HepG2 (cell line): ENCODE measurements at regions not wholly inside any gene's neighbourhood (a gene's known extent, or its start where the extent isn't known, plus 50 kb on each side); places are given as distances from the start of the nearest gene placed in this dataset.

Experiments used
- ATAC-seq: fragments of 200-7000 bp; cut with Tn5 transposase; 3 replicates; pipeline ENCODE4 v1.9.1; 2020; ENCODE audit warnings: mild to moderate bottlenecking, moderate library complexity
- BruUV-seq: library from RNA; stranded (reverse); fragments of 400-500 nt; replicated peaks from 2 replicates; lab custom pipeline; 2021; lab: Mats Ljungman, UMichigan
- CTCF ChIA-PET: fragments of 300-600 bp; formaldehyde crosslinking; extraction: SDS; loops from one replicate; lab custom pipeline; 2021; ENCODE audit warnings: low total read pairs, inconsistent platforms, low intra/inter-chr PET ratio; lab: Yijun Ruan, JAX
- POLR2A ChIA-PET: fragments of 350-600 bp; sonication (Branson Sonifier 250); formaldehyde crosslinking; loops from one replicate; lab custom pipeline; 2020; ENCODE audit warnings: antibody characterized with exemption, inconsistent platforms; lab: Yijun Ruan, JAX
- DNase-seq: peaks from one replicate; pipeline ENCODE4 v3.0.0-alpha.2; 2015; ENCODE audit warnings: low spot score
- FAIRE-seq: peaks from 3 replicates; lab custom pipeline; 2011; peaks lifted over from hg19 to GRCh38; lab: Jason Lieb, UNC
- H2AFZ ChIP-seq: one replicate; pipeline ENCODE4 v1.6.1; 2011; ENCODE audit warnings: low read length, inconsistent platforms
- H3K27ac ChIP-seq: fragments of 300-600 bp; 3 replicates; pipeline ENCODE4 v1.8.0; 2011; ENCODE audit warnings: mixed run types, mild to moderate bottlenecking, mixed read lengths, low read length, inconsistent platforms; ENCODE audit not compliant: insufficient read depth; ENCODE audit errors: extremely low read length
- H3K27me3 ChIP-seq, 2 experiments: fragments of 200-600 bp in 1 of 2; 2 replicates in 1 of 2; 3 replicates in 1 of 2; pipeline versions ENCODE4 v1.6.0 to v1.8.0; 2011; ENCODE audit warnings: low read length in 2 of 2, mild to moderate bottlenecking in 2 of 2, moderate library complexity in 2 of 2, inconsistent platforms in 1 of 2; ENCODE audit not compliant: insufficient read depth in 2 of 2, control insufficient read depth in 1 of 2
- H3K36me3 ChIP-seq, 2 experiments: fragments of 200-600 bp in 1 of 2; replicated peaks in 1 of 2; 2 replicates in 1 of 2; 3 replicates in 1 of 2; pipeline versions ENCODE4 v1.5.1 to v1.8.0; 2011; ENCODE audit warnings: low read length in 2 of 2, inconsistent platforms in 1 of 2; ENCODE audit not compliant: insufficient read depth in 2 of 2, control insufficient read depth in 1 of 2
- H3K4me1 ChIP-seq: 2 replicates; pipeline ENCODE4 v1.5.1; 2012; ENCODE audit warnings: low read length, inconsistent platforms; ENCODE audit not compliant: insufficient read depth
- H3K4me2 ChIP-seq: 2 replicates; pipeline ENCODE4 v1.6.0; 2011; ENCODE audit warnings: low read depth, low read length, inconsistent platforms
- H3K4me3 ChIP-seq, 3 experiments: fragments of 200-600 bp in 1 of 3; sonication (generic), shearing (Covaris generic) in 1 of 3; replicated peaks in 1 of 3; 2 replicates each; pipeline ENCODE4 v1.5.1; 2011 to 2016; ENCODE audit warnings: low read length in 3 of 3, inconsistent platforms in 2 of 3, low read depth in 2 of 3, mild to moderate bottlenecking in 2 of 3, control low read depth in 1 of 3, mixed read lengths in 1 of 3; ENCODE audit not compliant: insufficient read depth in 1 of 3
- H3K79me2 ChIP-seq: one replicate; pipeline ENCODE4 v1.6.1; 2011; ENCODE audit warnings: low read length, inconsistent platforms; ENCODE audit not compliant: insufficient read depth
- H3K9ac ChIP-seq: 2 replicates; pipeline ENCODE4 v1.6.0; 2011; ENCODE audit warnings: mild to moderate bottlenecking, low read depth, low read length, inconsistent platforms; ENCODE audit not compliant: insufficient read depth
- H3K9me3 ChIP-seq: 2 replicates; pipeline ENCODE4 v1.5.1; 2012; ENCODE audit warnings: mild to moderate bottlenecking, low read length
- H4K20me1 ChIP-seq: 2 replicates; pipeline ENCODE4 v1.6.0; 2011; ENCODE audit warnings: inconsistent platforms, mild to moderate bottlenecking, low read length, moderate library complexity; ENCODE audit not compliant: insufficient read depth
- DZIP1 ChIP-seq: sonication (generic); formaldehyde crosslinking; IDR thresholded peaks from 2 replicates; pipeline ENCODE4 v1.5.0; 2020; ENCODE audit warnings: mild to moderate bottlenecking, missing genetic modification reagents
- FOXJ3 ChIP-seq: sonication (generic); formaldehyde crosslinking; IDR thresholded peaks from 2 replicates; pipeline ENCODE4 v1.4.0; 2020; ENCODE audit warnings: missing genetic modification reagents, mild to moderate bottlenecking, borderline replicate concordance
- KDM4B ChIP-seq: sonication (generic); formaldehyde crosslinking; IDR thresholded peaks from 2 replicates; pipeline ENCODE4 v1.4.0; 2020; ENCODE audit warnings: missing genetic modification reagents
- NAIF1 ChIP-seq: sonication (generic); formaldehyde crosslinking; IDR thresholded peaks from 2 replicates; pipeline ENCODE4 v1.5.0; 2020; ENCODE audit warnings: mild to moderate bottlenecking, missing genetic modification reagents, borderline replicate concordance
- NONO ChIP-seq, 2 experiments: fragments of 450-650 bp in 1 of 2; sonication (generic) in 1 of 2; formaldehyde crosslinking in 1 of 2; IDR thresholded peaks in 1 of 2; conservative IDR thresholded peaks in 1 of 2; 2 replicates each; pipeline versions ENCODE4 v1.6.1 to v1.8.0; 2017 to 2022; ENCODE audit warnings: mild to moderate bottlenecking in 1 of 2, missing genetic modification reagents in 1 of 2, moderate library complexity in 1 of 2
- TGIF2 ChIP-seq: IDR thresholded peaks from 2 replicates; pipeline ENCODE4 v1.6.1; 2016; ENCODE audit warnings: control low read depth, missing compliant biosample characterization
- ZKSCAN8 ChIP-seq: IDR thresholded peaks from 2 replicates; pipeline ENCODE4 v1.6.1; 2016; ENCODE audit warnings: borderline replicate concordance, missing genetic modification reagents, missing compliant biosample characterization
- WGBS: methylation state at CpG from one replicate; pipeline ENCODE4 v1.1.6; 2017; ENCODE audit warnings: low lambda C conversion rate; 5-methylcytosine and 5-hydroxymethylcytosine counted together
- in situ Hi-C: cut with HindIII; loops from 2 replicates; pipeline ENCODE4 v1.10.0; 2017; ENCODE audit warnings: low pct_unique_long_range_greater_than_20kb; ENCODE audit not compliant: extremely low pct_ligation_motif_present
- intact Hi-C: fragments of 100-400 bp; cut with micrococcal nuclease; formaldehyde crosslinking; loops from one replicate; pipeline ENCODE4 v1.10.0; 2022; ENCODE audit not compliant: unreplicated experiment
- TF ChIP-seq, protein P1 (sequence below): sonication (generic); formaldehyde crosslinking; IDR thresholded peaks from 2 replicates; pipeline ENCODE4 v1.8.1; 2023; ENCODE audit warnings: mild to moderate bottlenecking, inconsistent platforms, moderate library complexity, missing genetic modification reagents, borderline replicate concordance
- TF ChIP-seq, protein P2 (sequence below): sonication (generic); formaldehyde crosslinking; IDR thresholded peaks from 2 replicates; pipeline ENCODE4 v1.4.0; 2020; ENCODE audit warnings: mild to moderate bottlenecking, missing genetic modification reagents
- TF ChIP-seq, protein P3 (sequence below): sonication (generic); formaldehyde crosslinking; IDR thresholded peaks from 2 replicates; pipeline ENCODE4 v1.4.0; 2020; ENCODE audit warnings: low read depth, mild to moderate bottlenecking, missing genetic modification reagents
- TF ChIP-seq, protein P4 (sequence below): sonication (generic); formaldehyde crosslinking; IDR thresholded peaks from 2 replicates; pipeline ENCODE4 v1.5.0; 2020; ENCODE audit warnings: missing genetic modification reagents, mild to moderate bottlenecking, borderline replicate concordance

DNA sequence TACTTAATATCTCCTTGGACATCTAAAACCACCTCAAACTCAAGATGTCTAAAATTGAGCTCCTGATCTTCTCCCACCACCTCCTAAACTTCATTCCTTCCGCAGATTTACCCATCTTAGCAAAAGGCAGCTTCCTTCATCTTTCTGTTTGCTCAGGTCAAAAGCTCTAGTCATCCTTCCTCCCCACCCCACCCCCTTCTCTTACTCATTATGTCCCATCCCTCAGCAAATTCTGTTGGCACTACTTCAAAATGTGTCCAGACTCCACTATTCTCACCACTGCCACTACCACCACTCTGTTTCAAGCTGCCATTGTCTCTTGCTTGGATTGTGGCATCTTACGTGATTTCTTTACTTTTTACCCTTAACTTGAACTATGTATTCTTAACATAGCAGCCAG, 59.2 kb upstream of the ZDHHC17 start:
- no peak overlapping the region for H3K4me3 ChIP-seq
- ChIA-PET CTCF (no interaction called here), POLR2A (no interaction called here)
- no TSS peak for BruUV-seq
- 22% methylated on average over 2 of the region's 2 CpGs for WGBS
- no peak overlapping the region for H3K9ac ChIP-seq
- H3K4me1 ChIP-seq = no peaks in the 10 kb centered on the region
- ATAC-seq (no peak), DNase-seq (no peak), FAIRE-seq (no peak)
- no peaks in the 10 kb centered on the region for H3K79me2 ChIP-seq
- H2AFZ ChIP-seq = no peak overlapping the region
- H3K27ac ChIP-seq = no peak overlapping the region
- H3K36me3 ChIP-seq = no peaks in the 10 kb centered on the region
- intact Hi-C loops (no loop called here), in situ Hi-C loops (no loop called here)
- TF ChIP-seq, protein P1, sequence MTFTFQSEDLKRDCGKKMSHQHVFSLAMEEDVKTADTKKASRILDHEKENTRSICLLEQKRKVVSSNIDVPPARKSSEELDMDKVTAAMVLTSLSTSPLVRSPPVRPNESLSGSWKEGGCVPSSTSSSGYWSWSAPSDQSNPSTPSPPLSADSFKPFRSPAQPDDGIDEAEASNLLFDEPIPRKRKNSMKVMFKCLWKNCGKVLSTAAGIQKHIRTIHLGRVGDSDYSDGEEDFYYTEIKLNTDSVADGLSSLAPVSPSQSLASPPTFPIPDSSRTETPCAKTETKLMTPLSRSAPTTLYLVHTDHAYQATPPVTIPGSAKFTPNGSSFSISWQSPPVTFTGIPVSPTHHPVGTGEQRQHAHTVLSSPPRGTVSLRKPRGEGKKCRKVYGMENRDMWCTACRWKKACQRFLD (CRISPR knock-in tag) = no peak
- TF ChIP-seq TGIF2 (CRISPR knock-in tag) = no peak
- no peak for TF ChIP-seq NAIF1
- TF ChIP-seq DZIP1 (CRISPR knock-in tag) = no peak
- no peak for TF ChIP-seq KDM4B (CRISPR knock-in tag)
- no peak for TF ChIP-seq FOXJ3 (CRISPR knock-in tag)
- TF ChIP-seq NONO (IDR thresholded peaks at IDR 0.05) = no peak
- TF ChIP-seq NONO (CRISPR knock-in tag; conservative IDR thresholded peaks at IDR 0.05) = no peak
- TF ChIP-seq ZKSCAN8 (CRISPR knock-in tag) = no peak
- TF ChIP-seq, protein P2, sequence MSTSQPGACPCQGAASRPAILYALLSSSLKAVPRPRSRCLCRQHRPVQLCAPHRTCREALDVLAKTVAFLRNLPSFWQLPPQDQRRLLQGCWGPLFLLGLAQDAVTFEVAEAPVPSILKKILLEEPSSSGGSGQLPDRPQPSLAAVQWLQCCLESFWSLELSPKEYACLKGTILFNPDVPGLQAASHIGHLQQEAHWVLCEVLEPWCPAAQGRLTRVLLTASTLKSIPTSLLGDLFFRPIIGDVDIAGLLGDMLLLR (CRISPR knock-in tag) = no peak
- TF ChIP-seq, protein P3, sequence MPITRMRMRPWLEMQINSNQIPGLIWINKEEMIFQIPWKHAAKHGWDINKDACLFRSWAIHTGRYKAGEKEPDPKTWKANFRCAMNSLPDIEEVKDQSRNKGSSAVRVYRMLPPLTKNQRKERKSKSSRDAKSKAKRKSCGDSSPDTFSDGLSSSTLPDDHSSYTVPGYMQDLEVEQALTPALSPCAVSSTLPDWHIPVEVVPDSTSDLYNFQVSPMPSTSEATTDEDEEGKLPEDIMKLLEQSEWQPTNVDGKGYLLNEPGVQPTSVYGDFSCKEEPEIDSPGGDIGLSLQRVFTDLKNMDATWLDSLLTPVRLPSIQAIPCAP = no peak
- TF ChIP-seq, protein P4, sequence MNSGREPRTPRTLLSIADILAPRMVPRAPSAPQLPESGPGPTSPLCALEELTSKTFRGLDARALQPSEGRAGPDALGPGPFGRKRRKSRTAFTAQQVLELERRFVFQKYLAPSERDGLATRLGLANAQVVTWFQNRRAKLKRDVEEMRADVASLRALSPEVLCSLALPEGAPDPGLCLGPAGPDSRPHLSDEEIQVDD (CRISPR knock-in tag) = no peak
- H3K9me3 ChIP-seq = no peaks in the 10 kb centered on the region
- no peak overlapping the region for H3K4me2 ChIP-seq
- H3K27me3 ChIP-seq = no peaks in the 10 kb centered on the region
- H4K20me1 ChIP-seq = no peaks in the 10 kb centered on the region
